ENCODE measurements at regions not wholly inside any gene's neighbourhood (a gene's known extent, or its start where the extent isn't known, plus 50 kb on each side); places are given as distances from the start of the nearest gene placed in this dataset.
"Not testable (repeated sequence)": the region's sequence is repeated elsewhere in the genome, so short reads cannot be mapped to it uniquely, and the experiment has no call there.

DNA sequence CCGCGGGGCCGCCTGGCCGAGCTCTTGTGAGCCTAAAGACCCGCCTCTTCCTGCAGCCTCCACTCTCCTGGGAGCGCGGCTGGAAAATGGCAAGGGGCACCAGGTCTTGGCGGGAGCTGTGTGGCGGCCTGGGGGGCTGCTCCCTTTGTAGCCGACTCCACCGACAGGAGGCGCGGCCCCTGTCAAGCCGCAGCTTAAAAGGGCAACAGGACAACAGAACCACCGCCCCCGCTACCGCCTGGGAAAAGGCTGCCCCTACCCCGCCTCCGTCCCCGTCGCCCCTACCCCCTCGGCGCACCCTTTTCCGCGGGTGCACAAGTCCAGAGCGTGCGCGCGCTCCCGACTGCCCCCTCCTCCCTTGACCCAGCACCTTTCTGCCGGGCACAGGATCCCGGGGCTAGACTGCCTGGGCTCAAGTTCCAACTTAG, 60.3 kb downstream of the GOLGA8K start:
- H3K4me3 Mint-ChIP-seq; POLR2A ChIA-PET; intact Hi-C loops (cut with micrococcal nuclease); H3K4me1 Mint-ChIP-seq (ENCODE audit: low read depth); H3K9me3 Mint-ChIP-seq; H3K27me3 Mint-ChIP-seq; H3K36me3 Mint-ChIP-seq; H3K27ac Mint-ChIP-seq; CTCF ChIA-PET: not testable (repeated sequence)
- peak; percentile 18 for DNase-seq

DNA sequence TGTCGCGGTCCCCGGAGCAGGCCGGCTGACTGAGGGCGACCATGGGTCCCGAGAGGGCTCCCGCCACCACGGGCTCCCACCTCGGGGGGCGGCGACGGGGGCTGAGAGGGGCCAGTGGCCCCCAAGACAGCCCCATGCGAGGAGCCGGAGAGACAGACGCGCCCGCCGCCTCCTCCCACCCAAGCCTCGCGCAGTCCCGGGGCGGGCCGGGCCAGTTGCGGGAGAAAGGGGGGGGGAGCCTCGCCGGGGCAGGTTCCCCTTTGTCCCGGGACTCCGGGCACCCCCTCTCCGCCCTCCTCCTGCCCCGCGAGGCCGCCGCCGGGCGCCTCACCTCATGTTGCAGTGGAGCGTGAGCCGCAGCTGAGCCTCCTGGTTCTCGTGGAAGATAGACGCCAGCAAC, 60.8 kb downstream of the GOLGA8K start:
- DNase-seq; H3K9me3 Mint-ChIP-seq; POLR2A ChIA-PET; CTCF ChIA-PET; H3K4me1 Mint-ChIP-seq (ENCODE audit: low read depth); intact Hi-C loops (cut with micrococcal nuclease); H3K4me3 Mint-ChIP-seq; H3K27ac Mint-ChIP-seq; H3K27me3 Mint-ChIP-seq; H3K36me3 Mint-ChIP-seq: not testable (repeated sequence)

DNA sequence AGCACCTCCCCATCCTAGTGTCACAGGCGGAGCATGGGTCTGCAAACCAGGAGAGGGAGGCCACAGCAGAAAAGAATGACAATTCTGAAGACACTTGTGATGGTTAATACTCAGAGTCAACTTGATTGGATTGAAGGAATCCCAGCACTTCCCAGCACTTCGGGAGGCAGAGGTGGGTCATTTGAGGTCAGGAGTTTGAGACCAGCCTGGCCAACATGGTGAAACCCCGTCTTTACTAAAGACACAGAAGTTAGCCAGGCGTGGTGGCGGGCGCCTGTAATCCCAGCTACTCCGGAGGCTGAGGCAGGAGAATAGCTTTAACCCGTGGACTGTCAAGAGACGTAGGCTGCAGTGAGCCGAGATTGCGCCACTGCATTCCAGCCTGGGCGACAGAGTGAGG, 61.6 kb downstream of the GOLGA8K start:
- POLR2A ChIA-PET; H3K9me3 Mint-ChIP-seq; DNase-seq; H3K4me1 Mint-ChIP-seq (ENCODE audit: low read depth); H3K36me3 Mint-ChIP-seq; intact Hi-C loops (cut with micrococcal nuclease); H3K27me3 Mint-ChIP-seq; H3K4me3 Mint-ChIP-seq; CTCF ChIA-PET; H3K27ac Mint-ChIP-seq: not testable (repeated sequence)

DNA sequence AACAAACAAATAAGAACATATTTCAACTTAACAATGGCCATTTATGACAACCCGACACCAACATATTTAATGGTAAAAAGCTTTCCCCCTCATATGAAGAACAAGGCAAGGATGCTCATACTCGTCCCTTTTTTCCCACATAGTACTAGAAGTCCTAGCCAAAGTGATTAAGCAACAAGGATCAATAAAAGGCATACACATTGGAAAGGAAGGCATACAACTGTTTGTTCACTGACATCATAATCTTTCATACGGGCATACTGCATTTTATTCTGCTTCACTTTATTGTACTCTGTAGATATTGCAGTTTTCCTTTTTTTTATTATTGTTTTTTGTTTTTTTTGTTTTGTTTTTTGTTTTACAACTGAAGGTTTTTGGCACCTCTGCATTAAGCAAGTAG, 66.3 kb downstream of the GOLGA8K start:
- not testable (repeated sequence) for H3K27me3 Mint-ChIP-seq, DNase-seq

DNA sequence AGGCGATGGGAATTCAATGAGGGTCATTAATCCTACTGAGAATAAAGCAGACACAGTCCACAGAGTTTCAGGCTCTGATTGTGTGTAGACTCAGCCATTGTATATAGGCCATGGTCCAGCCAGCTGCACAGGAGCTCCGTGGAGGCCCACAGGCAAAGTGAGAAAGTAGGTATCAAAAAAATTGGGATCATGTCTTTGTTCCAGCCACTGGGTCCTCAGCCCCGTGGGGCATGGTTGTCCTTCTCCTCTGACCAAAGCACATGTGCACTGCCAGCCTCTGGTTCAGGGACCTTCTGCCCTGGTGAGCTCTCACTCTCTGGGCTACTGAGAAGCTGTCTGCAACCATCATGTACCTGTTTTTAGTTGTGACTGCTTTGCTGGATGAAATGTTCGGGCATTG, 79.7 kb downstream of the GOLGA8K start:
- H3K36me3 Mint-ChIP-seq; H3K27me3 Mint-ChIP-seq; CTCF ChIA-PET; H3K27ac Mint-ChIP-seq; H3K4me3 Mint-ChIP-seq; H3K4me1 Mint-ChIP-seq (ENCODE audit: low read depth); intact Hi-C loops (cut with micrococcal nuclease); DNase-seq; H3K9me3 Mint-ChIP-seq; POLR2A ChIA-PET: not testable (repeated sequence)

More for the DNA sequence above, 66.3 kb downstream of the GOLGA8K start:
- H3K4me1 Mint-ChIP-seq (ENCODE audit: low read depth); H3K27ac Mint-ChIP-seq; H3K36me3 Mint-ChIP-seq; CTCF ChIA-PET; intact Hi-C loops (cut with micrococcal nuclease); H3K9me3 Mint-ChIP-seq; H3K4me3 Mint-ChIP-seq; POLR2A ChIA-PET: not testable (repeated sequence)

- POLR2A ChIA-PET; CTCF ChIA-PET; intact Hi-C loops (cut with micrococcal nuclease): not testable (repeated sequence)
Measured at GRCh38 chr15:32319247-32319646, 83.8 kb downstream of the GOLGA8K start.

DNA sequence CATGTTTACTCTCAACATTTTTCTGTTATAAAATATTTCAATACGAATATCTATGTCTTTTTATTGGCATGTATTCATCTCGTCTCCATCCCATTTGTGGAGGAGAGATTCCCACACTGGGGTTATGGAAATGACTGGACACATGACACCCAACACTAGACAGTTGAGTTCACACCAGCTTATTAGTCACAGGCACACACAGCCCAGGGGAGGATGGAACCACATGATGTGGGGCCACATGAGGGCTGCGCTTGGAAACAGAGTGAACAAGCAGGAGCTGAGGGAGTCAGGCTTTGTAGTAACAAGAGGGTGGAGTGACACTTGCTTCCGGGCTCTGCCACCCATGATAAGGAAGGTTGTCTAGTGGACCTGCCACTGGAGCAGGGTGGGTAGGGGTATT, 86.6 kb downstream of the GOLGA8K start:
- H3K9me3 Mint-ChIP-seq; DNase-seq; CTCF ChIA-PET; POLR2A ChIA-PET; intact Hi-C loops (cut with micrococcal nuclease); H3K4me3 Mint-ChIP-seq; H3K27ac Mint-ChIP-seq; H3K4me1 Mint-ChIP-seq (ENCODE audit: low read depth); H3K36me3 Mint-ChIP-seq; H3K27me3 Mint-ChIP-seq: not testable (repeated sequence)

More at GRCh38 chr15:32319247-32319646, 83.8 kb downstream of the GOLGA8K start:
- not testable (repeated sequence) for DNase-seq; H3K9me3 Mint-ChIP-seq; H3K27me3 Mint-ChIP-seq; H3K27ac Mint-ChIP-seq; H3K4me1 Mint-ChIP-seq (ENCODE audit: low read depth); H3K4me3 Mint-ChIP-seq; H3K36me3 Mint-ChIP-seq

DNA sequence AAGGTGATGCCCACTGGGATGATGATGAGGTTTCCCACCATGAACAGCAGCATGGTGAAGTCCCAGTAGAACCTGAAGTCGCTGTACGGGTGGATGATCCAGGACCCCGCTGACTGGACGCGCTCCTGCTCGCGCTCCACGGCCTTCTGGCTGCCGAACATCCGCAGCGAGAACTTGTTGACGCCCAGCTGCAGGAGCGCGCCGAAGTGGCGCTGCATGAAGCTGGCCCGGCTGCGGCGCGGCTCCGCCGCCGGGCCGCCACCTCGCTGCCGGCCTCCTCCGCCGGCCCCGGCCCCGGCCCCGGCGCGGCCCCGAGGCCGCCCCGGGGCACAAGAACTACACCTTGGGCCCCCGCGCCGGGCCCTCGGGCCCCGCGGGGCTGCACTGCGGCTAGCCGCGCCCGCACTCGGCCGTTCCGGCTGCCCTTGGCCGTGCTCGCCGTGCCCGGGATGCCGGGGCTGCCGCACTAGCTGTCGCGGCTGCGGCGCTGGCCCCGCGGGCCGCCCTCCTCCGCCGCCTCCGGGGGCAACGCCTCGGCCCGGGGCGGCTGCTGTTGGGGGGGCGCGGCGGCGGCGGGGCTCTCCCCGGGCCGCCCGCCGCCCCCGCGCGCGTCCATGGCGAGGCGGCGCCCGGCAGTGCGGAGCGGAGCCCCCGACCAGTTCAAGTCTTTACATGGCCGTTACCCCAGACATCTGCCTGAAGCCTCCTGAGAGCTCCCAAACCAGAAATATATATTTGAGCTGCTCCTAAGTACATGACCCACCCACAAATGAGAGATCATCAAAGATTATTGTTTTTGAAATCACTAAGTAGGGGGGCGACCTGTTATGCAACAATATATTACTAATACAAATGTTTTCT, 87.8 kb downstream of the GOLGA8K start:
- H3K4me3 Mint-ChIP-seq; H3K36me3 Mint-ChIP-seq; POLR2A ChIA-PET; H3K27ac Mint-ChIP-seq; H3K27me3 Mint-ChIP-seq; H3K4me1 Mint-ChIP-seq (ENCODE audit: low read depth); DNase-seq; CTCF ChIA-PET; H3K9me3 Mint-ChIP-seq; intact Hi-C loops (cut with micrococcal nuclease): not testable (repeated sequence)

- H3K4me1 Mint-ChIP-seq (ENCODE audit: low read depth); H3K27me3 Mint-ChIP-seq; intact Hi-C loops (cut with micrococcal nuclease); CTCF ChIA-PET; H3K27ac Mint-ChIP-seq; POLR2A ChIA-PET; DNase-seq; H3K4me3 Mint-ChIP-seq; H3K9me3 Mint-ChIP-seq; H3K36me3 Mint-ChIP-seq: not testable (repeated sequence)
Measured at GRCh38 chr15:32313446-32314209, 89.5 kb downstream of the GOLGA8K start.

DNA sequence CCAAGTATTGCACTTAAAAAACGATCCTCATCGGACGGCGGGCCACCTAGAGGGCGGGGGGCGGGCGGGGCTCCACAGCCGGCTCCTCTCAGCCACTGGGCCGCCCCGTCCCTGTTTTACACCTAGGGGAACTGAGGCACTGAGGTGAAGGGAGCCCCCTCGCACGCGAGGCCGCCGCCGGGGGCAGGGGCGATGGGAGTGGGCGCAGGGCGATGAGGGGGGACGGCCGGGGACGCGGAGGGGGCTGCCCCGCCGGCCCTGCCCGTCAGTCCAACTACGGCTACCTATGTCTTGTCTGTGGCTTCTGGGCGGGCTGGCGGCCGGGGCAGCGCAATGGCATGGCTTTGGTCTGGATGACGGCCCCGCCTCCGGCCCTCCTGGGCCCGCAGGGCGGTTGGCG, 90.4 kb downstream of the GOLGA8K start:
- POLR2A ChIA-PET; H3K27ac Mint-ChIP-seq; H3K4me1 Mint-ChIP-seq (ENCODE audit: low read depth); H3K27me3 Mint-ChIP-seq; H3K9me3 Mint-ChIP-seq; intact Hi-C loops (cut with micrococcal nuclease); H3K36me3 Mint-ChIP-seq; CTCF ChIA-PET; H3K4me3 Mint-ChIP-seq; DNase-seq: not testable (repeated sequence)

DNA sequence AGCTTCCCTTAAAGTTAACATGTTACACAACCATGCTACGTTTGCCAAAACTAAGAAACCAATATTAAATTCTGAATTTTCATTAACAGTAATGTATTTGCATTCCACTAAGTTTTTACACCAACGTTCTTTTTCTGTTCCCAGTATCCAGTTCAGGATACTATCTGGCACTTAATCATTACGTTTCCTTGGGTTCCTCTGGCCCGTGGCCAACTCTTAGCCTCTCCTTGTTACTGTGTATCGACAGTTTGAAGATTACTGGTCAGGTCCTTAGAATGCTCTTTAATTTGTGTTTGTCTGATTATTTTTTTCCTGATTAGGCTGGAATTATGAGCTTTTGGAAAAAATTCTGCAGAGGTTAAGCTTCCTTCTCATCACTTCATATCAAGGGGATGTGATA, 95.5 kb downstream of the GOLGA8K start:
- H3K27ac Mint-ChIP-seq; H3K36me3 Mint-ChIP-seq; DNase-seq; H3K4me3 Mint-ChIP-seq; H3K27me3 Mint-ChIP-seq; POLR2A ChIA-PET; intact Hi-C loops (cut with micrococcal nuclease); H3K4me1 Mint-ChIP-seq (ENCODE audit: low read depth); CTCF ChIA-PET; H3K9me3 Mint-ChIP-seq: not testable (repeated sequence)

- intact Hi-C loops (cut with micrococcal nuclease) = not testable (repeated sequence)
Measured at GRCh38 chr15:32276200-32276830, 126.8 kb downstream of the GOLGA8K start.

DNA sequence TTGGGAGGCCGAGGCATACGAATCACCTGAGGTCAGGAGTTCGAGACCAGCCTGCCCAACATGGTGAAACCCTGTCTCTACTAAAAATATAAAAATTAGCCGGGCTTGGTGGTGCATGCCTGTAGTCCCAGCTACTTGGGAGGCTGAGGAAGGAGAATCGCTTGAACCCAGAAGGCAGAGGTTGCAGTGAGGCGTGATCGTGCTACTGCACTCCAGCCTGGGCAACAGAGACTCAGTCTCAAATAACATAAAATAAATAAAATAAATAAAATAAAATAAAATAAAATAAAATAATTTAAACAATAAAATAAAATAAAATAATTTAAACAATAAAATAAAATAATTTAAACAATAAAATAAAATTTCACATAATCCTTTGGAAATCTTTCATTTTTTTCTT, 149.1 kb downstream of the GOLGA8K start:
- intact Hi-C loops (cut with micrococcal nuclease); DNase-seq; H3K4me1 Mint-ChIP-seq (ENCODE audit: low read depth); H3K36me3 Mint-ChIP-seq; H3K9me3 Mint-ChIP-seq; H3K27ac Mint-ChIP-seq; CTCF ChIA-PET; H3K4me3 Mint-ChIP-seq; H3K27me3 Mint-ChIP-seq; POLR2A ChIA-PET: not testable (repeated sequence)

More at GRCh38 chr15:32276200-32276830, 126.8 kb downstream of the GOLGA8K start:
- DNase-seq; H3K36me3 Mint-ChIP-seq; H3K4me3 Mint-ChIP-seq; H3K4me1 Mint-ChIP-seq (ENCODE audit: low read depth); CTCF ChIA-PET; H3K27ac Mint-ChIP-seq; H3K9me3 Mint-ChIP-seq; H3K27me3 Mint-ChIP-seq; POLR2A ChIA-PET: not testable (repeated sequence)

Measured in activated CD4-positive, alpha-beta memory T cell treated with anti-CD3 and anti-CD28 coated beads for 36 hours (primary cell).